GM23338 (cell line): ENCODE measurements at regions not wholly inside any gene's neighbourhood (a gene's known extent, or its start where the extent isn't known, plus 50 kb on each side); places are given as distances from the start of the nearest gene placed in this dataset.

ENCODE experiments used
- ATAC-seq: fragments of 200-7000 bp; cut with Tn5 transposase; 3 replicates; pipeline ENCODE4 v1.9.1; 2020
- DNase-seq: peaks from one replicate; pipeline ENCODE4 v3.0.0-alpha.2; 2015; ENCODE audit warnings: low spot score
- H2AFZ ChIP-seq: fragments of 200-600 bp; sonication (generic); 2 replicates; pipeline ENCODE4 v1.8.0; 2016; ENCODE audit warnings: antibody characterized with exemption, mild to moderate bottlenecking, moderate library complexity
- H3F3A ChIP-seq: fragments of 200-600 bp; sonication (generic); replicated peaks from 2 replicates; pipeline ENCODE4 v1.8.0; 2017; ENCODE audit warnings: antibody characterized with exemption, mixed run types, low read depth
- H3K27ac ChIP-seq: fragments of 200-600 bp; sonication (generic); 2 replicates; pipeline ENCODE4 v1.6.1; 2016; ENCODE audit warnings: low read depth
- H3K27me3 ChIP-seq: fragments of 200-600 bp; sonication (generic); 2 replicates; pipeline ENCODE4 v1.8.0; 2016; ENCODE audit warnings: mild to moderate bottlenecking, mixed run types, moderate library complexity; ENCODE audit not compliant: insufficient read depth
- H3K36me3 ChIP-seq: fragments of 200-600 bp; sonication (generic); 2 replicates; pipeline ENCODE4 v1.8.0; 2016; ENCODE audit warnings: mild to moderate bottlenecking; ENCODE audit not compliant: insufficient read depth
- H3K4me1 ChIP-seq: fragments of 200-600 bp; sonication (generic); 2 replicates; pipeline ENCODE4 v1.8.0; 2016; ENCODE audit warnings: mild to moderate bottlenecking, moderate library complexity; ENCODE audit not compliant: insufficient read depth
- H3K4me2 ChIP-seq: fragments of 200-600 bp; sonication (generic); 2 replicates; pipeline ENCODE4 v1.7.1; 2017; ENCODE audit warnings: mixed run types
- H3K4me3 ChIP-seq: fragments of 200-600 bp; sonication (generic); 2 replicates; pipeline ENCODE4 v1.6.1; 2016; ENCODE audit warnings: mixed run types
- H3K79me2 ChIP-seq: fragments of 200-600 bp; sonication (generic); replicated peaks from 2 replicates; pipeline ENCODE4 v1.8.0; 2017; ENCODE audit warnings: mild to moderate bottlenecking; ENCODE audit not compliant: insufficient read depth
- H3K9me2 ChIP-seq: fragments of 200-600 bp; sonication (generic); 2 replicates; pipeline ENCODE4 v1.8.0; 2017; ENCODE audit not compliant: insufficient read depth
- H4K20me1 ChIP-seq: fragments of 200-600 bp; sonication (generic); replicated peaks from 2 replicates; pipeline ENCODE4 v1.8.0; 2017; ENCODE audit warnings: mild to moderate bottlenecking; ENCODE audit not compliant: insufficient read depth
- H3K27ac Mint-ChIP-seq: 2 replicates; pipeline ENCODE4 v1.8.0; 2020; ENCODE audit warnings: inconsistent platforms, mild to moderate bottlenecking, moderate library complexity, mixed read lengths
- H3K27me3 Mint-ChIP-seq: 3 replicates; pipeline ENCODE4 v1.8.0; 2022; ENCODE audit warnings: low read depth, mild to moderate bottlenecking, moderate library complexity, mixed read lengths, inconsistent platforms; ENCODE audit not compliant: insufficient read depth, poor library complexity
- H3K36me3 Mint-ChIP-seq: 3 replicates; pipeline ENCODE4 v1.8.0; 2021; ENCODE audit warnings: low read depth, mild to moderate bottlenecking, inconsistent platforms, moderate library complexity, mixed read lengths
- H3K4me1 Mint-ChIP-seq: 3 replicates; pipeline ENCODE4 v1.8.0; 2020; ENCODE audit warnings: mild to moderate bottlenecking, inconsistent platforms, mixed read lengths
- H3K4me3 Mint-ChIP-seq: 3 replicates; pipeline ENCODE4 v1.8.0; 2021; ENCODE audit warnings: moderate library complexity, mild to moderate bottlenecking, inconsistent platforms, mixed read lengths
- H3K9me3 Mint-ChIP-seq: 3 replicates; pipeline ENCODE4 v1.8.0; 2020; ENCODE audit warnings: moderate library complexity, mild to moderate bottlenecking, inconsistent platforms, mixed read lengths
- CREB1 ChIP-seq: fragments of 250-450 bp; sonication (Bioruptor Pico); IDR thresholded peaks from 2 replicates; pipeline ENCODE4 v1.5.0; 2020; ENCODE audit warnings: low read depth, mild to moderate bottlenecking, moderate library complexity
- EZH2 ChIP-seq: fragments of 200-600 bp; sonication (generic); IDR thresholded peaks from one replicate; pipeline ENCODE4 v1.8.0; 2017; ENCODE audit warnings: antibody characterized with exemption, mild to moderate bottlenecking, low read depth; ENCODE audit not compliant: unreplicated experiment
- EZH2phosphoT487 ChIP-seq: fragments of 200-600 bp; sonication (generic); IDR thresholded peaks from one replicate; pipeline ENCODE4 v1.8.1; 2018; ENCODE audit warnings: antibody characterized with exemption; ENCODE audit not compliant: unreplicated experiment
- STAT1 ChIP-seq: IDR thresholded peaks from one replicate; pipeline ENCODE4 v1.6.1; 2016; ENCODE audit warnings: antibody characterized with exemption; ENCODE audit not compliant: unreplicated experiment
- TF ChIP-seq, protein P1 (sequence below): fragments of 250-450 bp; sonication (Bioruptor Pico); IDR thresholded peaks from 2 replicates; pipeline ENCODE4 v1.5.0; 2020; ENCODE audit warnings: mild to moderate bottlenecking, moderate library complexity
- TF ChIP-seq, protein P2 (sequence below): IDR thresholded peaks from one replicate; pipeline ENCODE4 v1.6.1; 2018; ENCODE audit warnings: antibody characterized with exemption; ENCODE audit not compliant: unreplicated experiment

DNA sequence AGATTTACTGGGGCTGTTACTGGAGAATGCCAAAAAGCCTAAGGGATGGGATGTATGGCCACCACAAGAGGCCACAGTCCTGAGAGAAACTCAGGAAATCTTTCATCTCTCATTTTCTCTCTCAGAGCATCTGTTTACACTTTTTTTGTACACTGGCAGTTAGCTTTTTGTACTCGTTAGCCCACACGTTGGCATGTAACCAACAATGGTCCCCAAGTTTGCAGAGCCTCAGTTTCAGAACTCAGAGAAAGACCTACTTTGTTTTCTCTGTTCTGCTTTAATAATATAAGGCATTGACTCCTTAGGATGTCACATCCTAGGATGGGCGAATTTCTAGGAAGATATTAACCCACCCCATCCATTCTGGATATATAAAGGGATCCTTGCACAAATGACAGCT is 183.5 kb downstream of the SUCNR1 start (continued):
- TF ChIP-seq, protein P1, sequence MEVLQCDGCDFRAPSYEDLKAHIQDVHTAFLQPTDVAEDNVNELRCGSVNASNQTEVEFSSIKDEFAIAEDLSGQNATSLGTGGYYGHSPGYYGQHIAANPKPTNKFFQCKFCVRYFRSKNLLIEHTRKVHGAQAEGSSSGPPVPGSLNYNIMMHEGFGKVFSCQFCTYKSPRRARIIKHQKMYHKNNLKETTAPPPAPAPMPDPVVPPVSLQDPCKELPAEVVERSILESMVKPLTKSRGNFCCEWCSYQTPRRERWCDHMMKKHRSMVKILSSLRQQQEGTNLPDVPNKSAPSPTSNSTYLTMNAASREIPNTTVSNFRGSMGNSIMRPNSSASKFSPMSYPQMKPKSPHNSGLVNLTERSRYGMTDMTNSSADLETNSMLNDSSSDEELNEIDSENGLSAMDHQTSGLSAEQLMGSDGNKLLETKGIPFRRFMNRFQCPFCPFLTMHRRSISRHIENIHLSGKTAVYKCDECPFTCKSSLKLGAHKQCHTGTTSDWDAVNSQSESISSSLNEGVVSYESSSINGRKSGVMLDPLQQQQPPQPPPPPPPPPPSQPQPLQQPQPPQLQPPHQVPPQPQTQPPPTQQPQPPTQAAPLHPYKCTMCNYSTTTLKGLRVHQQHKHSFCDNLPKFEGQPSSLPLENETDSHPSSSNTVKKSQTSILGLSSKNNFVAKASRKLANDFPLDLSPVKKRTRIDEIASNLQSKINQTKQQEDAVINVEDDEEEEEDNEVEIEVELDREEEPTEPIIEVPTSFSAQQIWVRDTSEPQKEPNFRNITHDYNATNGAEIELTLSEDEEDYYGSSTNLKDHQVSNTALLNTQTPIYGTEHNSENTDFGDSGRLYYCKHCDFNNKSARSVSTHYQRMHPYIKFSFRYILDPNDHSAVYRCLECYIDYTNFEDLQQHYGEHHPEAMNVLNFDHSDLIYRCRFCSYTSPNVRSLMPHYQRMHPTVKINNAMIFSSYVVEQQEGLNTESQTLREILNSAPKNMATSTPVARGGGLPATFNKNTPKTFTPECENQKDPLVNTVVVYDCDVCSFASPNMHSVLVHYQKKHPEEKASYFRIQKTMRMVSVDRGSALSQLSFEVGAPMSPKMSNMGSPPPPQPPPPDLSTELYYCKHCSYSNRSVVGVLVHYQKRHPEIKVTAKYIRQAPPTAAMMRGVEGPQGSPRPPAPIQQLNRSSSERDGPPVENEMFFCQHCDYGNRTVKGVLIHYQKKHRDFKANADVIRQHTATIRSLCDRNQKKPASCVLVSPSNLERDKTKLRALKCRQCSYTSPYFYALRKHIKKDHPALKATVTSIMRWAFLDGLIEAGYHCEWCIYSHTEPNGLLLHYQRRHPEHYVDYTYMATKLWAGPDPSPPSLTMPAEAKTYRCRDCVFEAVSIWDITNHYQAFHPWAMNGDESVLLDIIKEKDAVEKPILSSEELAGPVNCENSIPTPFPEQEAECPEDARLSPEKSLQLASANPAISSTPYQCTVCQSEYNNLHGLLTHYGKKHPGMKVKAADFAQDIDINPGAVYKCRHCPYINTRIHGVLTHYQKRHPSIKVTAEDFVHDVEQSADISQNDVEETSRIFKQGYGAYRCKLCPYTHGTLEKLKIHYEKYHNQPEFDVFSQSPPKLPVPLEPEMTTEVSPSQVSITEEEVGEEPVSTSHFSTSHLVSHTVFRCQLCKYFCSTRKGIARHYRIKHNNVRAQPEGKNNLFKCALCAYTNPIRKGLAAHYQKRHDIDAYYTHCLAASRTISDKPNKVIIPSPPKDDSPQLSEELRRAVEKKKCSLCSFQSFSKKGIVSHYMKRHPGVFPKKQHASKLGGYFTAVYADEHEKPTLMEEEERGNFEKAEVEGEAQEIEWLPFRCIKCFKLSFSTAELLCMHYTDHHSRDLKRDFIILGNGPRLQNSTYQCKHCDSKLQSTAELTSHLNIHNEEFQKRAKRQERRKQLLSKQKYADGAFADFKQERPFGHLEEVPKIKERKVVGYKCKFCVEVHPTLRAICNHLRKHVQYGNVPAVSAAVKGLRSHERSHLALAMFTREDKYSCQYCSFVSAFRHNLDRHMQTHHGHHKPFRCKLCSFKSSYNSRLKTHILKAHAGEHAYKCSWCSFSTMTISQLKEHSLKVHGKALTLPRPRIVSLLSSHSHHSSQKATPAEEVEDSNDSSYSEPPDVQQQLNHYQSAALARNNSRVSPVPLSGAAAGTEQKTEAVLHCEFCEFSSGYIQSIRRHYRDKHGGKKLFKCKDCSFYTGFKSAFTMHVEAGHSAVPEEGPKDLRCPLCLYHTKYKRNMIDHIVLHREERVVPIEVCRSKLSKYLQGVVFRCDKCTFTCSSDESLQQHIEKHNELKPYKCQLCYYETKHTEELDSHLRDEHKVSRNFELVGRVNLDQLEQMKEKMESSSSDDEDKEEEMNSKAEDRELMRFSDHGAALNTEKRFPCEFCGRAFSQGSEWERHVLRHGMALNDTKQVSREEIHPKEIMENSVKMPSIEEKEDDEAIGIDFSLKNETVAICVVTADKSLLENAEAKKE (CRISPR knock-in tag) = no peak
- TF ChIP-seq STAT1 (no peak), EZH2phosphoT487 (no peak)
- TF ChIP-seq, protein P2, sequence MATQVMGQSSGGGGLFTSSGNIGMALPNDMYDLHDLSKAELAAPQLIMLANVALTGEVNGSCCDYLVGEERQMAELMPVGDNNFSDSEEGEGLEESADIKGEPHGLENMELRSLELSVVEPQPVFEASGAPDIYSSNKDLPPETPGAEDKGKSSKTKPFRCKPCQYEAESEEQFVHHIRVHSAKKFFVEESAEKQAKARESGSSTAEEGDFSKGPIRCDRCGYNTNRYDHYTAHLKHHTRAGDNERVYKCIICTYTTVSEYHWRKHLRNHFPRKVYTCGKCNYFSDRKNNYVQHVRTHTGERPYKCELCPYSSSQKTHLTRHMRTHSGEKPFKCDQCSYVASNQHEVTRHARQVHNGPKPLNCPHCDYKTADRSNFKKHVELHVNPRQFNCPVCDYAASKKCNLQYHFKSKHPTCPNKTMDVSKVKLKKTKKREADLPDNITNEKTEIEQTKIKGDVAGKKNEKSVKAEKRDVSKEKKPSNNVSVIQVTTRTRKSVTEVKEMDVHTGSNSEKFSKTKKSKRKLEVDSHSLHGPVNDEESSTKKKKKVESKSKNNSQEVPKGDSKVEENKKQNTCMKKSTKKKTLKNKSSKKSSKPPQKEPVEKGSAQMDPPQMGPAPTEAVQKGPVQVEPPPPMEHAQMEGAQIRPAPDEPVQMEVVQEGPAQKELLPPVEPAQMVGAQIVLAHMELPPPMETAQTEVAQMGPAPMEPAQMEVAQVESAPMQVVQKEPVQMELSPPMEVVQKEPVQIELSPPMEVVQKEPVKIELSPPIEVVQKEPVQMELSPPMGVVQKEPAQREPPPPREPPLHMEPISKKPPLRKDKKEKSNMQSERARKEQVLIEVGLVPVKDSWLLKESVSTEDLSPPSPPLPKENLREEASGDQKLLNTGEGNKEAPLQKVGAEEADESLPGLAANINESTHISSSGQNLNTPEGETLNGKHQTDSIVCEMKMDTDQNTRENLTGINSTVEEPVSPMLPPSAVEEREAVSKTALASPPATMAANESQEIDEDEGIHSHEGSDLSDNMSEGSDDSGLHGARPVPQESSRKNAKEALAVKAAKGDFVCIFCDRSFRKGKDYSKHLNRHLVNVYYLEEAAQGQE = no peak

DNA sequence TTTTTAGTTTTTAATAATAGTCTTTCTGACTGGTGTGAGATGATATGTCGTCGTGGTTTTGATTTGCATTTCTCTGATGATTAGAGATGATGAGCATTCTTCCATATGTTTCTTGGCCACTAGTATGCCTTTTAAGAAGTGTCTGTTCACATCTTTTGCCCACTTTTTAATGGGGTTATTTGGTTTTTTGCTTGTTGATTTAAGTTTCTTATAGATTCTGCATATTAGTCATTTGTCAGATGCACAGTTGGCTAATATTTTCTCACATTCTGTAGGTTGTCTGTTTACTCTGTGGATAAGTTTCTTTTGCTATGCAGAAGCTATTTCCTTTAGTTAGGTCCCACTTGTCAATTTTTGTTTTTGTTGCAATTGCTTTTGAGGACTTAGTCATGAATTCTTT is 185.4 kb downstream of the SUCNR1 start:
- Mint-ChIP-seq H3K4me1 (peaks cover 12% of the 10 kb centered on the region; the same call in 2 of the 3 replicates), H3K27ac (no peak overlapping the region), H3K36me3 (no peaks in the 10 kb centered on the region), H3K4me3 (no peak overlapping the region), H3K9me3 (no peaks in the 10 kb centered on the region), H3K27me3 (no peaks in the 10 kb centered on the region)
- H3K27ac ChIP-seq = no peak overlapping the region
- no peaks in the 10 kb centered on the region for H3K36me3 ChIP-seq
- no peaks in the 10 kb centered on the region for H4K20me1 ChIP-seq
- peaks cover 12% of the 10 kb centered on the region for H3K4me1 ChIP-seq
- H3K9me2 ChIP-seq = no peaks in the 10 kb centered on the region
- H3F3A ChIP-seq = no peaks in the 10 kb centered on the region
- H3K4me3 ChIP-seq = no peak overlapping the region
- DNase-seq = no peak
- no peak for ATAC-seq
- no peaks in the 10 kb centered on the region for H3K27me3 ChIP-seq
- no peak overlapping the region for H2AFZ ChIP-seq
- H3K4me2 ChIP-seq = no peak overlapping the region
- no peaks in the 10 kb centered on the region for H3K79me2 ChIP-seq
- TF ChIP-seq, protein P1 (CRISPR knock-in tag) = no peak
- TF ChIP-seq CREB1 = no peak
- no peak for TF ChIP-seq EZH2
